A172 (cell line): ENCODE measurements at regions not wholly inside any gene's neighbourhood (a gene's known extent, or its start where the extent isn't known, plus 50 kb on each side); places are given as distances from the start of the nearest gene placed in this dataset.
"Not testable (repeated sequence)": the region's sequence is repeated elsewhere in the genome, so short reads cannot be mapped to it uniquely, and the experiment has no call there.

Source experiments
- DNase-seq: peaks from one replicate; pipeline ENCODE4 v3.0.0-alpha.2; 2015; ENCODE audit warnings: low spot score

GRCh38 chr1:229176457-229176856, 94.5 kb upstream of the RAB4A start:
- not testable (repeated sequence) for DNase-seq

- DNase-seq, result no peak
These were observed 90.8 kb upstream of the RAB4A start for GRCh38 chr1:229180161-229180560.

- DNase-seq, result no peak
These were observed 89.5 kb upstream of the RAB4A start for GRCh38 chr1:229181419-229181818.

- no peak for DNase-seq
These were observed 87.3 kb upstream of the RAB4A start for GRCh38 chr1:229183588-229183987.

GRCh38 chr1:229184066-229184465, 86.8 kb upstream of the RAB4A start:
- no peak for DNase-seq

GRCh38 chr1:229185963-229186362, 84.9 kb upstream of the RAB4A start:
- DNase-seq, result no peak

GRCh38 chr1:229186373-229187056, 84.4 kb upstream of the RAB4A start:
- DNase-seq, result no peak

GRCh38 chr1:229190057-229190575, 80.8 kb upstream of the RAB4A start:
- no peak for DNase-seq

GRCh38 chr1:229191066-229191674, 79.7 kb upstream of the RAB4A start:
- peak; percentile 13 for DNase-seq

- DNase-seq, result peak; percentile 13
These were observed 78.9 kb upstream of the RAB4A start for GRCh38 chr1:229192031-229192430.

GRCh38 chr1:229192853-229193252, 78.1 kb upstream of the RAB4A start:
- no peak for DNase-seq

- no peak for DNase-seq
These were observed 76.8 kb upstream of the RAB4A start for GRCh38 chr1:229194096-229194495.

- DNase-seq, result no peak
These were observed 75.7 kb upstream of the RAB4A start for GRCh38 chr1:229195246-229195645.

- no peak for DNase-seq
These were observed 74.3 kb upstream of the RAB4A start for GRCh38 chr1:229196404-229197264.

- DNase-seq, result no peak
These were observed 73.7 kb upstream of the RAB4A start for GRCh38 chr1:229197265-229197585.

- no peak for DNase-seq
These were observed 71.4 kb upstream of the RAB4A start for GRCh38 chr1:229199261-229200243.

GRCh38 chr1:229203030-229203751, 67.7 kb upstream of the RAB4A start:
- DNase-seq, result peak; percentile 72

GRCh38 chr1:229203991-229204632, 66.8 kb upstream of the RAB4A start:
- no peak for DNase-seq

- no peak for DNase-seq
These were observed 65.8 kb upstream of the RAB4A start for GRCh38 chr1:229204921-229205777.
